Activated CD4-positive, alpha-beta T cell treated with anti-CD3 and anti-CD28 coated beads, Interleukin-2, Interleukin-6, amounts not matched to agents 100 ng/mL and 50 ng/mL, durations not matched to agents 16 hours and 8 hours (primary cell): ENCODE measurements at regions not wholly inside any gene's neighbourhood (a gene's known extent, or its start where the extent isn't known, plus 50 kb on each side); places are given as distances from the start of the nearest gene placed in this dataset.
"Not testable (repeated sequence)": the region's sequence is repeated elsewhere in the genome, so short reads cannot be mapped to it uniquely, and the experiment has no call there.

Source experiments
- DNase-seq: peaks from one replicate; pipeline ENCODE4 v3.0.0-alpha.2; 2020

DNA sequence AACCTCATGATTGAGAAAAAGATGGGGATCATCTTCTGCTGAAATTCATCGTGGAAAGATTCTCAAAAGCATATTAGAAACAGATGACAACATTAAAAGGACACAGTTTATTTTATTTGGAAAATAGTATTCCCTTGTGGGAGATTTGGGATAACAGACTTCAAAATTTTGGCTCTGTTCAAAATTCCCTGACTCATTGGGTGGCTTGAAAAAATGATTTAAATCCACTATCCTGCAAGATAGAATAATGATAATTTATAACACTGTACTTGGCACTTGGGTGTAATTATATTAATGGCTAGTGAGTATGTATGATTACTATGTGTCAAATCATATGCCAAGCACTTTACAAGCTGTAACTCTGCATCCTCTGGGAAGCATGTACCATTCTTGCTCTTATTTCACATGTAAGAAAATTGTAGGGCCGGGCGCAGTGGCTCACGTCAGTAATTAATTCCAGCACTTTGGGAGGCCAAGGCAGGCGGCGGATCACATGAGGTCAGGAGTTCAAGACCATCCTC is 128.8 kb downstream of the LMNTD1 start:
- no peak for DNase-seq

DNA sequence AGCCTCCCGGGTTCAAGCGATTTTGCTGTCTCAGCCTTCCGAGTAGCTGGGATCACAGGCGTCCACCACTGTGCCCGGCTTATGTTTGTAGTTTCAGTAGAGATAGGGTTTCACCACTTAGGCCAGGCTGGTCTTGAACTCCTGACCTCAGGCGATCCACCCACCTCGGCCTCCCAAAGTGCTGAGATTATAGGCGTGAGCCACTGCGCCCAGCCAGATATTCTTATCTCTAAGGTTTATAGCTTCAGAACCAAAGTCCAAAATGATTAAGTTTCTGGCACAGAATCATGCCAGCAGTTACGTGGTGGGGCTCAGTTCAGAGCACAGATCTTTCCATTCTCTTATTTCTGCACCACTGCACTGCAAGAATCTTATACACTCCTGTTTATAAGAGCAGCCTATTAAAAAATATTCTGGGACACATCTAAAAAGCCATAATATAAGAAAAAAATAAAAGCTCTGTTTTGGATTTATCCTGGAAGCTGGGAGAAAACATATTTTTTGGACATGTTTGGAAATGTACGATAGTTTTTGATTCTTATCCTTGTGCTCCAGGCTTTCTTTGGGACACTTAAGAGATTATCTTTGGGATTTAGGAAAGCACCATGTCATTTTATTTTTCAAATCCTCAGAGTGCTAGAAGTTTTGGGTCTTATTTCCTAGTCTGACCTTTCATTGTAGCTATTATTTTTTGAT is 129.6 kb downstream of the LMNTD1 start:
- DNase-seq = no peak

DNA sequence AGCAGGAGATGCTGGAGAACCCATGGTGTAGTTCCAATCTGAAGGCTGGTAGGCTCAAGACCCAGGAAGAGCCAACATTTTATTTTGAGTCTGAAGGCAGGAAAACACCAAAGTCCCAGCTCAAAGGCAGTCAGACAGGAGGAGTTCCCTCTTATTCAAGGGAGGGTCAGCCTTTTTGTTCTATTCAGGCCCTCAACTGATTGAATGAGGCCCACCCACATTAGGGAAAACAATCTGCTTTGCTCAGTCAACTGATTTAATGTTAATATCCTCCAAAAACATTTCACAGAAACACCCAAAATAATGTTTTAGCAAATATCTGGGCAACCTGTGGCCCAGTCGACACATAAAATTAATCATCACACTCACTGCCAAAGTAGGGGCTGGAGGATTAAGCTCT is 130.8 kb downstream of the LMNTD1 start:
- no peak for DNase-seq

DNA sequence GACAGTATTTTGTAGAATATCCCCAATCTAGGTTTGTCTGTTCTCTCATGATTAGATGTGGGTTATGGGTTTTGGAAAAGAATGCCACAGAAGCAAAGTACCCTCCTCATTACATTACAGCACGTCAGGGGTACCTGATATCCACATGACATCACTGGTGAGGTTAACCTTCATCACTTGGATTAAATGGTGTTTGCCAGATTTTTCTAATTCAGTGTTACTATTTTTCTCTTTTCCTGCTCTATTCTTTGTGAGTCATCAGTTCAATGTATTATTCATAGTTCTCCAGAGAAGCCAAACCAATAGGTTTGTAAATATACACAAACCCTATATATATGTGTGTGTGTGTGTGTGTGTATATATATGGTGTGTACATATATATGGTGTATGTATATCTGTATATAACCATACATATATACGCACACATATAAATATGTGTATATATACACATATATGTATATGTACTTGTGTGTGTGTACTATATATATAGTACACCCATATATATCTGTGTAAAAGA is 131.4 kb downstream of the LMNTD1 start:
- DNase-seq = no peak

DNA sequence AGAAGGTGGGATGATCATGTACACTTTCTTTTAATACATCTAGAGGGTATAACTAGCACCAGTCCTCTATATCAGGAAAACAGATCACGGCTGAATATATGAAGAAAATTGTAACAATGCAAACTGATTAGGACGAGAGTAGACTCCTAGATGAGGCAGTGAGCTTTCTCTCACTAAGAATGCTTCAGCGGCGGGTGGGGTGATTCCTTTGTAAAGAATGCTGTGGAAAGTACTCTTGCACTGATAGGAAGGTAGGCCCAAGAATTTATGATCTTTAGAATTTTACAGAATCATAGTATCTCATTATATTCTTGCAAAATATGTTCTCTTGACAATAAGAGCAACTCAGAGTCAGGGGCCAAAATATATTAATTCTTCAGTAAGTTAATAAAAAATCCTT is 133.0 kb downstream of the LMNTD1 start:
- no peak for DNase-seq

DNA sequence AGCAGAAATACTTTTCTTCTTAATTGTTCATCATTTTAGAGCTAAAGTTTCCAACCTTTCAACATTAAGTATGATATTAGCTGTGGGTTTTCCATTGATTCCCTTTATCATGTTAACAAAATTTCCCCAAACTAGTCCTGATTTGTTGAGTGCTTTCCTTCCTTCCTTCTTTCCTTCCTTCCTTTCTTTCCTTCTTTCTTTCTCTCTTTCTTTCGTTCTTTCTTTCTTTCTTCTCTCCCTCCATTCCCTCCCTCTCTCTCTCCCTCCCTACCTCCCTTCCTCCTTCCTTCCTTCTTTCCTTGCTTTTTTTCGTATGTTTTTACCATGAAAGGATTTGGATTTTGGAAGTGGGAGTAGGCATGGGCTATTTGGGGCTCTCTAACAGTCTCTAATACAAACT is 133.5 kb downstream of the LMNTD1 start:
- DNase-seq = no peak

DNA sequence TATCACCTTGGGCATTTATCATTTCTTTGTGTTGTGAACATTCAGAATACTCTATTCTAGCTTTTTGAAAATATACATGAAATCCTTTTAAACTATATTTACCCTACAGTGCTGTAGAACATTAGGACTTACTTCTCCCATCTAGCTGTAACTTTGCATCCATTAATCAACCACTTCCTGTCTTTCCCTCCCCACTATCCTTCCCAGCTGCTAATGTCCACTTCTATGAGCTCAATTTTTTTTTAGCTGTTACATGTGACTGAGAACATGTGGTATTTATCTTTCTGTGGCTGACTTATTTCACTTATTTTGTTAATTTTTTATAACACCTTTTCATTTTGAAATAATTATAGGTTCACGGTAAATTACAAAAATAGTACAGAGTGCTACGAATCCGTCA is 136.0 kb downstream of the LMNTD1 start:
- no peak for DNase-seq

DNA sequence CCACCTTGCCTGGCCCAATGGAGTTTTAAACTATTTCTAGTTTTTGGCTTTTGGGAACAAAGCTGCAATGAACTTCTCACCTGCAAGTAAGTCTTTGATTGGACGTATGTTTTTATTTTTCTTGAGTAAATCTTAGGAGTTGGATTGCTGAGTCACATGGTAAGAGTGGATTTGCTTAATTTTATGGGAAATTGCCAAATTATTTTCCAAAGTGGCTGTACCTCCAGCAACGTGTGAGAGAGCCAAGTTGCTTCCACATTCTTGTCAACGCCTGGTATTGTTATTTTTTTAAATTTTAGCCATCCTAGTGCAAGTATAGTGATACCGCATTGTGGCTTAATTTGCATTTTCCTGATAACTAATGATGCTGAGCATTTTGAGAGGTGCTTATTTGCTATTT is 136.6 kb downstream of the LMNTD1 start:
- no peak for DNase-seq

DNA sequence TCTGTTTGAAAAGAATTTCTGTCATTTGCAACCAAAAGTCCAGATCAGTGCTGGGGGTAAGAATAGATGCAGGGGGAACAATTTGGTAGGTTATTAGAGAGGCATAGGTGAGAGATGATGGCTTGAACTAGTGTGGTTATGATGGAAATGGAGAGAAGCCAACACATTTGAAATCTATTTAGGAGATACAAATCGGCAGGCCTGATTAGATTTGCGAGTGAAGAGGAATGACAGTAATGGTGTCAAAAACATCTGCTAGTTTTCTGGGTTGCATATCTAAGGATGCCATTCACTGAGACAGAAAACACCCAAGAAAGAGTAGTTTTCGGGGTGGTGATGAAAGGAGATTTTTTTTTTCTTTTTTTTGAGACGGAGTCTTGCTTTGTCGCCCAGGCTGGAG is 138.1 kb downstream of the LMNTD1 start:
- DNase-seq = no peak

DNA sequence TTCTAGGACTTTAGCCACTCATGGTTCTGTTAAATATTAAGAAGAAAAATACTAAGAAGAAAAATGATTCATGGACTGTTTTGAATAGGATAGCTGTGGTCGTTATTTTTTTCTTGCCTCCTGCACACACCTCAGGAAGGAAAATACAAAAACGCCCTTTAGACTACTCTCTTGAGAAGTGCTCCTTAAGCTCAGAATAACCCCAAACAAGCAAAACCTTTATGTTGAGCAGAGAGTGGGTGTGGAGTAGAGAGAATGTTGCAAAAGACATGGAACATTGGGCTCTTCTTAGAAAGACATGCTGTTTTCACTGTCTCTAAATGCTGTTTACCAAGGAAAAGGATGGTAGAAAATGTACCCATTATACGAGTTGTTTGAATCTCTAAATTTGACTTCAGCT is 140.3 kb downstream of the LMNTD1 start:
- no peak for DNase-seq

DNA sequence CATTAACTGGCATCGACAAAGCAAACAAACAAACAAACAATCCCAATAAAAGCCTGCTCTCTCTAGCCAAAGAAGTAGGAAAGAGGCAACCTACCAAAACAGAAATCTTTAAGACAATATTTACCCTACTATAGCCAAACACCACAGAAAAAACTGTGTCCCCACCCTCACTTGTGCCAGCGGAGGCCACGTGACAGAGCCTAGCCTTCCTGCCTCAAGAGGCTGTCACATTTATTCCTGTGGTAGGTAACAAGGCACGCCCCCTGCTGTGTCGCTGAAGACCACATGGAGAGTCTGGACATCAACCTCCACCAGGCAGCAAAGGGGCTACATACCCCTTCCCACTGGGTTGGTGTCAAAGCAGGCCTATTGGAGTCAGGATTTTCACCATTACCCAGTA is 148.1 kb downstream of the LMNTD1 start:
- no peak for DNase-seq

DNA sequence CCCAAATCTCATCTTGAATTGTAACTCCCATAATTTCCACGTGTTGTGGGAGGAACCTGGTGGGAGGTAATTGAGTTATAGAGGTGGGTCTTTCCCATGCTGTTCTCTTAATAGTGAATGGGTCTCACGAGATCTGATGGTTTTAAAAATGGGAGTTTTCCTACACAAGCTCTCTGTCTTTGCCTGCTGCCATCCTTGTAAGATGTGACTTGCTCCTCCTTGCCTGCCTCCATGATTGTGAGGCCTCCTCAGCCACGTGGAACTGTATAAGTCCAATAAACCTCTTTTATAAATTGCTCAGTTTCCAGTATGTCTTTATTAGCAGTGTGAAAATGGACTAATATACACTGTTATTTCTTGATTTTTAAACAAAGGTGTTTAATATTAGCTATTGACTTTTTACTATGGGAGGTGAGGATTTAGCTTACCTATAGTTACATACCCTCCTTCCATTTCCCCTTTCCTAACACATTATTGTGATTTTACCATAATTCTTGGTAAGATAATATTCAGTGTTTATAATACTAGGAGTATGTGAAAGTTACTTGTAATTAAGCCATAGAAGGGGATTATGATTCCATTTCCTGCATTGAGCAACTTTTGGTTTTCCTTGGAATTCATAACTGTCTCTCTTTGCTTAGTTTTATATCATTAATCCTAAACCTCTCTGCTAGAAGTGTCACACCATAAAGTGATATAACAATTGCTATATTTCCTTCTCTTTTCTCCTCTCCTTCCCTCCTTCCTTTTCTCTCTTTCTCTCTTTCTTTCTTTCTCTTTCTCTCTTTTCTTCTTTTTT is 151.0 kb upstream of the KRAS start:
- DNase-seq = no peak

DNA sequence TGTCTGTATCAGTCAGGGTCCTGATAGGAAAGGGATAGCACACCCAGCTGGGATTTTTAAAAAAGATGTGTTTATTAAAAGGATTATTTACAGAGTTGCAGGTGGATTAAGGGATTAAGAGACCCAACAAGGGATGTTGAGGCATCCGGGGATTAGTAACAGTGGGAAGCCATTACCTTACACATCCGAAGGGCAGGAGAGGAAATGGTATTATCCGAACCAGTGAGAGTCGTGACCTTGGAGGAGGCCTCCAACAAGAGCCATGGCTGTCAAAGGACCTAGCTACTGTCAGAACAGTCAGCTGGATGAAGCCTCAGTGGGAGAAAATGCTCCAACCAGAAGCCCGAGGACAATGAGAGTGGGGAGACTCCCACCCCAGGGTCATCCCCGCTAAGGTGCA is 146.3 kb upstream of the KRAS start:
- DNase-seq = no peak

DNA sequence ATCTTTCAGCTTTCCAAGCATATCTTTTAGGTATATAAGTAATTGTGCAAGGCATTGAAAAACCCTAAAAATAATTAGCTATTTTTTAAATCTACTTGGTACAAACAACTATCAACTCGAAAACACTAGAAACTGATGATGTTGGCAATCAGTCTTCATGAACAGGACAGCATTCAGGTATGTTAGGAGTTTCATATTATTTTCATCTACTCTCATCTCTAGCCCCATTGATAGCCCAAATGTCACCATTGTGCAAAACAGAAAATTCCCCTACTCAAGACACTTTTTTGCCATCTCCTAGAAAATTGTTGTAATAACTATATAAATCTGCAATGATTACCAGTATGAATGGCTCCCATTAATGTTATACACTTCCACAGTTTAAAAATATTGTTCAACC is 144.5 kb upstream of the KRAS start:
- DNase-seq = no peak

DNA sequence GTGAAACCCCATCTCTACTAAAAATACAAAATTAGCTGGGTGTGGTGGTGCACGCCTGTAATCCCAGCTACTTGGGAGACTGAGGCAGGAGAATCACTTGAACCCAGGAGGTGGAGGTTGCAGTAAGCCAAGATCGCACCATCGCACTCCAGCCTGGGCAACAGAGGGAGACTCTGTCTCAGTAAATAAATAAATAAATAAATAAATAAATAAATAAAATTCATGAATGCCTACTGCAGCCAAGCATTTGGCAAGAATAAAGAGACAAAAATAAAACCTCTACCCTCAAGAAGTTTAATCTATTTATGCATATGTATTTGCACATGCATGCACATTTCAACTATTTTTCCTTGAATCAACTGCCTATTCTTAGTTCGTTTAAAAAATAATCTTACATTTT is 144.0 kb upstream of the KRAS start:
- not testable (repeated sequence) for DNase-seq

DNA sequence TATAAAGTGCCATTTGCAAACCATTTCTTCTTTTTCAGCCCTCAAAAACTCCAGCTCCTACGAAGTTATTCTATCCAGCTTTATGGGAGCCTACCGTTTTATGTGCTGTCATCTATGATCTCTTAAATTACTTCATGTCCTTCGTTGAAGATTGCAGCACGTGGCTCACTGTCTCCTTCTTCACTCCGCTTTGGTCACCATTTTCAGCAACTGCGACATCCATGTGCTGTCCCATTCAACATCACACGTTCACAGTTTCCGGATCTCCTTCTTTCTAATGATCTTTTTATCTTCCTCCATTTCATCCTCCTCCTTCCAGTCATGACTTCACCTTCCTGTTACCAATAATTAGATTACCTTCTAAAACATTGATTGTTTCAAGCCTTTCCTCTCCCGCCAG is 143.3 kb upstream of the KRAS start:
- DNase-seq = no peak

DNA sequence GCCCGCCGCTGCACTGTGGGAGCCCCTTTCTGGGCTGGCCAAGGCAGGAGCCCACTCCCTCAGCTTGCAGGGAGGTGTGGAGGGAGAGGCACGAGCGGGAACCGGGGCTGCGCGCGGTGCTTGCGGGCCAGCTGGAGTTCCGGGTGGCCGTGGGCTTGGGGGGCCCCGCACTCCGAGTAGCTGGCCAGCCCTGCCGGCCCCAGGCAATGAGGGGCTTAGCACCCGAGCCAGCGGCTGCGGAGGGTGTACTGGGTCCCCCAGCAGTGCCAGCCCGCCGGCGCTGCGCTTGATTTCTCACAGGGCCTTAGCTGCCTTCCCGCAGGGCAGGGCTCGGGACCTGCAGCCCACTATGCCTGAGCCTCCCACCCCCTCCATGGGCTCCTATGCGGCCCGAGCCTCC is 140.6 kb upstream of the KRAS start:
- DNase-seq = not testable (repeated sequence)

DNA sequence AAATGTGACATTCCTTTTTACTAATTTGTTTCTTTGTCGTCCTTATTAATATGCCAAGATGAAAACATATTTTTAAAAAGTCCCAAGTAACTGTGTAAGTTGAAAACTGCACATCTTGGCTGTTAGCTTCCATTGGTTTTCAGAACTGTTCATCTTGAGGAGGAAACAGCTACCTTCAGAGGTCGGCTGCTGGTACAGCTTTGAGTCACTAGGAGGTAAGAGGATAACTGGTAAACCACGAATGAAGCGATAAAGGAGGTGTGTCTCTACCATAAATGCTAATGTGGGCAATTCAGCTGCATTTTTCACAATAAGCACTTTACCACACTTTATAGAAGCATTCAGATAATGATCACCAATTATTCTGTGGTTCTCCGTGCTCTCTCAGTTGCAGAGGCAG is 137.5 kb upstream of the KRAS start:
- DNase-seq = peak; percentile 91

DNA sequence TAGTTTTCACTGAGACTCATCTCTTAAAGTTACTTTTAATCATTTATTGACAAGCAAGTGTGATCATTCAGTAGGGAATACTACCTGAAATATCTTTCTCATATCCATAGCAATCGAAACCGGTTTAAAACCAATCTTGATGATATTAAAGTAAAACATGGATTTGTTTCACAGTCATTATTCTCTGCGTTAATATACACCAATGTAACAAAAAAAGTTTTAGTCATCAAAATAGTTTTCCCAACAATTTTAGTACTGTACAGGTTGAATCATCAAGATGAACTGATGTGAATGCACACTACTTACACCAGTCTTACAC is 137.0 kb upstream of the KRAS start:
- DNase-seq = no peak

DNA sequence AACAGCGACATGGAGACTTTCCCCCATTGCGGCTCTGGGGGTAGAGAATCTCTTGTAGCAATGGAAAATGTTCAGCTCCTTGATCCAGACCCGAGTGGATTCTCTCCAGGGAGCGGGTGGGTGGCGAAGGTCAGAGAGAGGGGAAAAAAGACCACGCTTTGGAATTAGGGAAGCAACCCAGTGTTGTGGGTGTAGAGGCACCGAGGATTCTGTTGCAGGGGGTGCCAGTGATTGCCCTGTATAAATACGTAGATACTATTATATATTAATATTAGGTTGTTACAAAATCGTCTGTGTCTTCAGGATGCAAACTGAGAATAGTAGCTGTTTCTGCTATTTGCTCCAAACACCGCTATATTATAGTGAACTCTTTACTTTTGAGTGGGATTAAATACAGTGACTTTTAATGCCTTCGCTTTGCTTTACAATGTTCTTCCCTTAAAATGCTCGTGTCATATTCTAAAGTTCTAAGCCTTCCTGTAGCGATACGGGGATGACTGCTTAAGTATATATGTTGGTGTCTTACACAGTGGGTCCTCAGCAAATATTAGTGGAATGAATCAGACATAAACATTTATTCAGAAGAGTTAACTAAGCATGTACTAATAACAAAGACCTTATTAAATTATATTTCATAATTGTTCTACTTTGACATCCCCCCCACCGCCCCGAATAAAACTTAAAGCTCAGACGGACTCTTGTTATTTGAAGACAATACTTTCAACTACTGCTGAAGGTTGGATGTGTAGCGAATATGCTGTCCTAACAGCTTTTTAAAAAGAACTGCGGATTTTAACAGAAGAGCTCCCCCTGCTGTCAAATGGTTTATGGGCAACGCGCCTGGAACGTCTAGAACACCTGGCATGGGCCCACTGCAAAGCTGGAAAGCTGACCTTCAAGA is 136.4 kb upstream of the KRAS start:
- peak; percentile 90 for DNase-seq

DNA sequence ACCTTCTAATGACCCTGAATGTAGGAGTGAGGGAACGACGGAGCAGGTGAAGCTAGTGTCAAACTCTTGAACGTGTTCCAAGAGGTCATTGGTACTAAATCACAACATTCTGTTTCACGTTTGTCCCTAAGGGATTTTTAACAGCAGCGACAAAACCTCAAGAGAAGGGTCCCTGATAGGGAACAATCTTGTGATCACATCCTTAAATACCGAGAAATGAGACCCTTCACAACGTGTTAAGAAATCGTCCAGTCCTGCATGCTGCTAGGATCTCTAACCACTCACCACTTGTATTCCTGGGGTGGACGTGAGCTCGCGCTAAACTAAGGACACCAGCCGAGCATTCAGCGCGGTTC is 134.1 kb upstream of the KRAS start:
- no peak for DNase-seq

DNA sequence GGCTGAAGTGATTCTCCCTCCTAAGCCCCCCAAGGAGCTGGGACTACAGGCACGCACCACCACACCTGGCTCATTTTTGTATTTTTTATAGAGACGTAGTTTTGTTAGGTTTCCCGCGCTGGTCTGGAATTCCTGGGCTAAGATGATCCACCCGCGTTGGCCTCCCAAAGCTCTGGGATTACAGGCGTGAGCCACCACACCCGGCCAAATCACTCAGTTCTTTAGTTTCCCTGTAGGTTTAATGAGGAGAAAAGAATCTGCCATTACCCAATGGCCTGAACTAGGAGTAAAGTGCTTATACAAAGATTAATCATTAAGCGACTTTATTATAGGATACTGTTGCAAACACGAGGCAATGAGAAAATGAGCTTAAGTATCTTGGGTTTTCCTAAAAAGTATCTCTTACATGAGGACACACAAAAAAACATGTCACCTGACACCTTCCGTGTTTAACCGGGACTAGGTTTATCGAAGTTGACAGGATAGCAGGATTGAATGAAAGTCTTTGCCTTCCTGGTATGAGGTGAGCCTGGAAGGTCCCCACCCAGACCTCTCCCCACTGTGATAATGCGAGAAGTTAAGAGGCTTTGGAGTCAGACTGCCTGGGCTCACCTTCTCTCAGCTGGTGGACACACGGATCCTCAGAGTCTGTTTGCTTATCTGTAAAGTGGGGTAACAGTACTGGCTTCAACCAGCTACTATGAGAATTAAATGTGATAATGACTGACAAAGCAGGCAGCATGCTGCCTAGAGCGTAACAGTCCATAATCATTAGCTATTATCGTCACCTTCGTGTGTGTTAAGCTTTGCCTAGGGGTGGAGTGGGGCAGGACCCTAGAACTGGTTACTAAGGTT is 133.5 kb upstream of the KRAS start:
- no peak for DNase-seq
